HCT116 (cell line): ENCODE measurements at regions not wholly inside any gene's neighbourhood (a gene's known extent, or its start where the extent isn't known, plus 50 kb on each side); places are given as distances from the start of the nearest gene placed in this dataset.

Source experiments
- ATAC-seq: fragments of 200-7000 bp; cut with Tn5 transposase; 2 replicates; pipeline ENCODE4 v1.9.1; 2020; ENCODE audit warnings: mild to moderate bottlenecking, moderate library complexity
- BruUV-seq: library from RNA; stranded (reverse); fragments of 400-500 nt; replicated peaks from 2 replicates; lab custom pipeline; 2021; lab: Mats Ljungman, UMichigan
- CTCF ChIA-PET: fragments of 300-600 bp; sonication (Branson Sonifier 250); formaldehyde crosslinking; loops from one replicate; lab custom pipeline; 2021; ENCODE audit warnings: antibody characterized with exemption; lab: Charles Lee
- POLR2A ChIA-PET: fragments of 300-600, 350-600 bp; sonication (Branson Sonifier 250); formaldehyde crosslinking; loops from one replicate; lab custom pipeline; 2021; ENCODE audit warnings: antibody characterized with exemption; lab: Charles Lee
- RAD21 ChIA-PET, 2 experiments: fragments of 300-600 bp; sonication (Branson Sonifier 250); formaldehyde crosslinking; loops; one replicate each; lab custom pipeline; 2023; ENCODE audit warnings: low total read pairs in 2 of 2; ENCODE audit not compliant: uncharacterized antibody in 2 of 2, unreplicated experiment in 2 of 2, low non-redundant PET in 1 of 2; lab: Charles Lee
- DNase-seq: peaks from one replicate; pipeline ENCODE4 v3.0.0-alpha.2; 2010; ENCODE audit warnings: low read depth, low spot score
- H2AFZ ChIP-seq: fragments of 200-600 bp; shearing (Covaris generic), sonication (generic); 2 replicates; pipeline ENCODE4 v1.6.1; 2017; ENCODE audit warnings: low read depth, mixed run types, mixed read lengths, antibody characterized with exemption, low read length; ENCODE audit not compliant: poor library complexity, severe bottlenecking
- H3K27ac ChIP-seq: 2 replicates; pipeline ENCODE4 v1.5.1; 2012; ENCODE audit warnings: low read depth, low read length
- H3K27me3 ChIP-seq: fragments of 200-600 bp; sonication (generic); 2 replicates; pipeline ENCODE4 v1.6.1; 2016; ENCODE audit warnings: mixed run types, low read length, mixed read lengths; ENCODE audit not compliant: insufficient read depth
- H3K36me3 ChIP-seq, 2 experiments: fragments of 200-500 bp in 1 of 2; fragments of 200-600 bp in 1 of 2; sonication (Bioruptor generic) in 1 of 2; sonication (generic) in 1 of 2; 2 replicates each; pipeline versions ENCODE4 v1.5.1 to v1.6.1; 2014 to 2016; ENCODE audit warnings: low read length in 2 of 2, inconsistent platforms in 1 of 2, mixed read lengths in 1 of 2, mixed run types in 1 of 2; ENCODE audit not compliant: insufficient read depth in 2 of 2, control insufficient read depth in 1 of 2
- H3K4me1 ChIP-seq, 2 experiments: fragments of 200-600 bp in 1 of 2; sonication (generic) in 1 of 2; 2 replicates each; pipeline versions ENCODE4 v1.5.1 to v1.6.1; 2012 to 2017; ENCODE audit warnings: low read length in 2 of 2, inconsistent platforms in 1 of 2, mild to moderate bottlenecking in 1 of 2, mixed read lengths in 1 of 2, mixed run types in 1 of 2, moderate library complexity in 1 of 2; ENCODE audit not compliant: insufficient read depth in 2 of 2, control insufficient read depth in 1 of 2
- H3K4me2 ChIP-seq: fragments of 200-600 bp; sonication (generic); 2 replicates; pipeline ENCODE4 v1.6.1; 2017; ENCODE audit warnings: mixed run types, low read length, mixed read lengths
- H3K4me3 ChIP-seq, 2 experiments: fragments of 200-600 bp in 1 of 2; sonication (generic) in 1 of 2; replicated peaks in 1 of 2; 2 replicates each; pipeline ENCODE4 v1.5.1; 2011 to 2016; ENCODE audit warnings: low read length in 2 of 2, control low read depth in 1 of 2, low read depth in 1 of 2, mild to moderate bottlenecking in 1 of 2, mixed read lengths in 1 of 2, mixed run types in 1 of 2
- H3K79me2 ChIP-seq: fragments of 200-600 bp; sonication (generic); 2 replicates; pipeline ENCODE4 v1.6.1; 2017; ENCODE audit warnings: mild to moderate bottlenecking, mixed run types, low read length, moderate library complexity, mixed read lengths; ENCODE audit not compliant: insufficient read depth
- H3K9ac ChIP-seq: fragments of 200-600 bp; sonication (generic); 2 replicates; pipeline ENCODE4 v1.6.1; 2016; ENCODE audit warnings: low read length, mixed read lengths
- H3K9me2 ChIP-seq: fragments of 200-600 bp; sonication (generic), shearing (Covaris generic); 2 replicates; pipeline ENCODE4 v1.6.1; 2017; ENCODE audit warnings: mixed run types, mild to moderate bottlenecking, moderate library complexity; ENCODE audit not compliant: insufficient read depth
- H3K9me3 ChIP-seq, 2 experiments: fragments of 200-500 bp in 1 of 2; fragments of 200-600 bp in 1 of 2; sonication (Bioruptor generic) in 1 of 2; sonication (generic) in 1 of 2; 2 replicates each; pipeline ENCODE4 v1.6.1; 2014 to 2017; ENCODE audit warnings: low read length in 2 of 2, mixed read lengths in 2 of 2, inconsistent platforms in 1 of 2, low read depth in 1 of 2, mild to moderate bottlenecking in 1 of 2, mixed run types in 1 of 2, moderate library complexity in 1 of 2; ENCODE audit not compliant: control insufficient read depth in 1 of 2, insufficient read depth in 1 of 2
- H4K20me1 ChIP-seq: fragments of 200-600 bp; sonication (generic), shearing (Covaris generic); 2 replicates; pipeline ENCODE4 v1.6.1; 2017; ENCODE audit warnings: mixed run types, mild to moderate bottlenecking, moderate library complexity; ENCODE audit not compliant: insufficient read depth
- CBX3 ChIP-seq: IDR thresholded peaks from 2 replicates; pipeline ENCODE4 v1.6.1; 2012; ENCODE audit warnings: low read depth
- CTCF ChIP-seq, 3 experiments: fragments of 200-600 bp in 1 of 3; sonication (generic) in 1 of 3; IDR thresholded peaks in 2 of 3; conservative IDR thresholded peaks in 1 of 3; 2 replicates each; pipeline ENCODE4 v1.5.1; 2012 to 2017; ENCODE audit warnings: low read depth in 2 of 3, low read length in 2 of 3, antibody characterized with exemption in 1 of 3, borderline replicate concordance in 1 of 3, control low read depth in 1 of 3, mild to moderate bottlenecking in 1 of 3, mixed read lengths in 1 of 3, mixed run types in 1 of 3, moderate library complexity in 1 of 3; ENCODE audit not compliant: insufficient read depth in 1 of 3
- RAD21 ChIP-seq: IDR thresholded peaks from 2 replicates; pipeline ENCODE4 v1.6.1; 2012; ENCODE audit warnings: low read depth, mild to moderate bottlenecking
- SP1 ChIP-seq: IDR thresholded peaks from 2 replicates; pipeline ENCODE4 v1.6.1; 2012; ENCODE audit warnings: low read depth
- SRF ChIP-seq: IDR thresholded peaks from 2 replicates; pipeline ENCODE4 v1.6.1; 2012; ENCODE audit warnings: low read depth
- YY1 ChIP-seq: IDR thresholded peaks from 2 replicates; pipeline ENCODE4 v1.6.1; 2011; ENCODE audit warnings: low read length, low read depth, moderate library complexity, mild to moderate bottlenecking; ENCODE audit not compliant: insufficient replicate concordance; ENCODE audit errors: extremely low read depth
- ZNF274 ChIP-seq: fragments of 200-500 bp; sonication (Bioruptor generic); IDR thresholded peaks from 2 replicates; pipeline ENCODE4 v1.6.1; 2014; ENCODE audit warnings: mild to moderate bottlenecking, low read depth, low read length, inconsistent platforms
- intact Hi-C: fragments of 100-400 bp; cut with micrococcal nuclease; formaldehyde crosslinking; loops from 2 replicates; pipeline ENCODE4 v1.10.0; 2022

- Histone ChIP-seq H3K4me1 (no peaks in the 10 kb centered on the region), H3K36me3 (no peaks in the 10 kb centered on the region), H3K27me3 (peaks cover 4% of the 10 kb centered on the region; the same call in 1 of the 2 replicates), H3K9me2 (no peaks in the 10 kb centered on the region), H4K20me1 (no peaks in the 10 kb centered on the region), H3K9ac (no peak overlapping the region), H2AFZ (no peak overlapping the region), H3K79me2 (no peaks in the 10 kb centered on the region), H3K27ac (no peak overlapping the region), H3K4me3 (no peak overlapping the region), H3K9me3 (no peaks in the 10 kb centered on the region), H3K4me2 (no peak overlapping the region)
- ChIA-PET CTCF (interaction anchor here (0.7 to 1.1 kb wide), 2 partner anchors 10 to 101 kb away, joined by 3 read pairs; no protein-coding TSS in a partner anchor), POLR2A (no interaction called here), RAD21 (no interaction called here)
- TF ChIP-seq YY1: no peak
- TF ChIP-seq CTCF (IDR thresholded peaks at IDR 0.05 in 2 of 3, conservative IDR thresholded peaks at IDR 0.05 in 1 of 3; ENCODE audit: borderline replicate concordance in 1 of 3, insufficient read depth in 1 of 3, low read depth in 2 of 3, low read length in 2 of 3): no peak
- TF ChIP-seq SP1: no peak
- no peak for TF ChIP-seq ZNF274
- TF ChIP-seq SRF: no peak
- TF ChIP-seq RAD21: peak; percentile 27; the same call in 1 of the 2 replicates
- TF ChIP-seq CBX3: no peak
- BruUV-seq: no TSS peak
- no peak for ATAC-seq
- intact Hi-C loops: no loop called here
- DNase-seq: no peak
Observed at GRCh38 chr20:54320148-54320607, 112.3 kb downstream of the PFDN4 start.
